ENCODE measurements at regions not wholly inside any gene's neighbourhood (a gene's known extent, or its start where the extent isn't known, plus 50 kb on each side); places are given as distances from the start of the nearest gene placed in this dataset.
"Not testable (repeated sequence)": the region's sequence is repeated elsewhere in the genome, so short reads cannot be mapped to it uniquely, and the experiment has no call there.

DNA sequence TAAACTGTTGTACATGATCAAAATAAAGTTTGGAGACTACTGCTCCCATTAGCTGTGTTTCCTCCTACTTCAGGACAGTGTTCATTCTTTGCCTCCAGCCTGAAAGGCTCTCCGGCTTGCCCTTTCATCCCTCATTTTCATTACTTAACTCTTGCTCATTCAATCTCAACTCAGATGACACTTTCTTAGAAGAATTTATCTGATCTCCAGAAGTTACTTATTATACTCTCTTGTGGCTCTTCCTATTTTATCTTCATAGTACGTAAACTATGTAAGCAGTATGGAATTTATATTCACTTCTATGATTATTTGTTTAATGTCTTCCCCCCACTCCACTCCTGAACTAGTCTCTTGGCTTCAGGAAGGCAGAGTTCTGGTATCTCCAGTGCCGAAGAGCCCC lies 1737.9 kb upstream of the C9orf72 start:
- no peak for DNase-seq

DNA sequence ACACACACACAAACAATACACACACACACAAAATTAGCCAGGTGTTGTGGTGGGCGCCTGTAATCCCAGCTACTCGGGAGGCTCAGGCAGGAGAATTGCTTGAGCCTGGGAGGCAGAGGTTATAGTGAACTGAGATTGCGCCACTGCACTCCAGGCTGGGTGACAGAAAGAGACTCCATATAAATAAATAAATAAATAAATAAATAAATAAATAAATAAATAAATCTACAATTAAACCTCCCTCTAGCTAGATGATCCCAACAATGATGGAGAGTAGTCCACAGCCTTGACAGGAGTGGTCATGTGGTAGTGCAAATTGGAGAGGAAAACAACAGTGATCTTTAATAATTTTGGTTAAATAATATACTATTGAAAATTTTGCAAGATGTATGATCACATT lies 1739.0 kb upstream of the C9orf72 start:
- DNase-seq = no peak

DNA sequence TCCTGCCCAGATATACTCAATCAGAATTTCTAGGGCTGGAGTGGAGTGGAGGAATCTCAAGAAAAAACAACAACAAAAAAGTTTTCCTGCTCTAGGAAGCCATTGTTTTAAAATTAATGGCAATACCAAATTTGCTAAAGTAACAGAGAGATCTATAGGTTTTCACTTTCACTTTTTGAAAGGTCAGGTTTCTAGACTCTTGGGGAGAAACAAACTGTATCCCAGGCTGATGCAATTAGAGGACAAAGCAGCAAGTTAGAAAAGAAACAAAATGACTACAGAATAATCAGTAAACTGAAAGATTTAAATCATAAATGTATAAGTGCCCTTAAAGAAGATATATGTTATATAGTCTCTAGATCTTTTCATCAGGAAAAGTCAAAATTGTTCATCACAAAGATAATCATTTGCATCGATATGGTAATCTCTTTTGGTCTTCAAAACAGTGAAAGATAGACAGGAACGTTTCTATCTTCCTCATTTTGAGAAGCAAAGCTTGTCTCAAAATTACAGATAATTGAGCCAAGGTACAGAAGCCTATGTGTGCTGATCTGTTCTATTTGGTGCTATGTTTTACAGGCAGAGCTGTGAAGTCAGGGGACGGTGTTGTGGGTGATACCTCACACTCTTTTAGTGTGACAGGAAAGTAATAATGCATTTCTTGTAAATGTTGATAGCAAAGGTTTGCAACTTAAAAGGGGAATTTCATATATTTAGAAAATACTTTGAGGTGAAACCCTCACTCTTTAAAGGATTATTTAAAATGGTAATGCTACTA lies 1746.6 kb upstream of the C9orf72 start:
- DNase-seq = no peak

DNA sequence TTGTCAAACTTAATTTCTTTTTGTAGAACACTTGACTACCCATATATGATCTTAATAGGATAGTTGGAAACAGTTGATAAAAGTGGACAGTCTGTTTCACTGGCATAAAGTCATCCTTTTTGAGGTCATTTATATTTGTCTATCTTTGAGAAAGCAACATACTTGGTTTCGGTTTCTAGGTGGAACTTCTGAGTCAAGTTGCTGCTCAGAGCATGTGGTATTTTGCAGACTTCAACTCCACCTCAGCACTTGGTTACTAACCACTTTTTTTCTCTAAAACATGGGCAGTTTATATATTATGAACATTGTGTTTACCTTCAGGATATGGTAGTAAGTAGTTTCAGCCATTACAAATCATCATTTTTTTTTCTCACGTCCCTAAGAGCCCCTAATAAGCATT lies 1749.0 kb upstream of the C9orf72 start:
- DNase-seq = no peak

DNA sequence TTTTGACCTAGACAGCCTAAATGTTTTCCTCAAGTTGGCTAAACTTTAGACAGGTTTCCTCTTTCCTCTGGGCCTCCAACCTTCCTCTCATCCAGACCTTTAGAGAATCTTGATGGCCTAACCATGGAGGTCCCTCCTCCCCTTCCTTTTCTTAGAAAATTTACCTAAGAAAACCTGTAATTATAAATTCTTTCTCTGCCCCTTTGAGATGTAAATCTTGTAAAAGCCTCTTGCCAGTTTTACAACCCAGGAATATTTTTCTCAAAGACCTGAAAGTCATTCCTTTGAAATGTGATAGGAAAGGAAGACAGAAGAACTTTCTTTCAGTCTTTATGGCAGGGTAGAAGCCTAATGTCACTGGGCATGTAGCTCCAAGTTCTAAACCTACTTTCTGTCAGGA lies 1752.6 kb upstream of the C9orf72 start:
- no peak for DNase-seq

DNA sequence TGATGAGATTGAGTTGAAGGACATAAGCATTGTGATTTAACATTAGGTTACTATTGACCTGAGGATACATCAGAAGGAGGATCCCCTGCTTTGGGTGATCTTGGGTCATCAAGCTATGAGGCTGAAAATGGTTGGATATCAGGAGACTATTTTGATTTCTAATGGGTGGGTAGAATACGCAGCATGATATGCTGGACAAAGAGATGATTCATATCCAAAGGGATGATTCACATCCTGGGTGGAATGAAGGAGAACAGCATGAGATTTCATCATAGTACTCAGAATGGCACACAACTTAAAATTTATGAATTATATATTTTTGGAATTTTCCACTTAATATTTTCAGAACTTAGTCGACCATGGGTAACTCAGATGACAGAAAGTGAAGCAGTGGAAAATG lies 1759.5 kb upstream of the C9orf72 start:
- DNase-seq = no peak

DNA sequence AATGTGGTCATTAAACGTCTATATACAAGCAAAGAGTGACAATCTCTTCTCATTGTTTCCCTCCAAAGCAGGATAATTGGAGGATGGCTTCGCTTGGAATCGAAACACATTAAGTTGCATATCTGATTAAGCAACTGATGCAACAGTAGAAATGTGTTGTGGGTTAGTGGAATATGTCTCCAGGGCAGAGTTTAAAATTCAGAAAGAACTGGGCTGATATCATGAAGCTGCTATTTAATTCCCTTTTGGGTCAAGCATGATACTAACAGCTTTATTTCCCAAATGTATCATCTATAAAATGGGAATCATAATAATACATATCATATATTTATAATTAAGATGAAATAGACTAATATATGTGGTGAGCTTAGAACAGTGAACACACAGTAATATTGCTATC lies 1763.0 kb upstream of the C9orf72 start:
- DNase-seq = no peak

DNA sequence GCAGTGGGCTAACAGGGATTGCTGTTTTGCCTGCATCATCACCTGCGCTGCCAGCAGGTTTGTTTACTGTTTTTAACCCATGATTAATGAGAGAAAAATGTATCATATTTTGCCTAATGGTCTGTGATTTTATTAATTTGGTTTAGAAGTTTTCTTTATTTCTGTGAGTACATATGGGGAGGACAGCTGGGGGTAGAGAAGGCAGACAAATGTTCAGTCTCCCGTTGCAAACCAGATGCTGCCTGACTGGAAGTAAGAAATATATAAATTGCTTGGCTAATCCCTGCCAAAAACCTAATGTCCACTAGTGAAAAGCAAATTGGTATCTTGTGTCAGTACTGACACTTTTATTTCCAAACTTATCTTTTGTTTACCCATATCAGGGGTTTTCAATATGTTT lies 1766.1 kb upstream of the C9orf72 start:
- no peak for DNase-seq

DNA sequence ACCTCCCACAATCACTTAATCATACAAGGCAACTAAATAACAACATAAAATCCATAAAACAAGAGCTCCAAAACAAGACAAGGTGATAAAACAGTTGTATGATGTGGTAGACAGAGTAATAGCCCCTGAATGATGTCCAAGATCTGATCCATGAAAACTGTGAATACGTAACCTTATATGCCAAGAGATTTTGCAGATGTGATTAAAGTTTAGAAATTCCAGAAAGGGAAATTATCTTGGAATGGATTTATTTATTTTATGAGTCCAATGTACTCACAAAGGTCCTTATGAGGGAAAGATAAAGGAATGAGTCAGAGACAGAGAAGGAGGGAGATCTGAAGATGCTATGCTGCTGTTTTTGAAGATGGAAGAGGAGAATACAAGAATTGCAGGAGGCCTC lies 1775.7 kb upstream of the C9orf72 start:
- DNase-seq = no peak

DNA sequence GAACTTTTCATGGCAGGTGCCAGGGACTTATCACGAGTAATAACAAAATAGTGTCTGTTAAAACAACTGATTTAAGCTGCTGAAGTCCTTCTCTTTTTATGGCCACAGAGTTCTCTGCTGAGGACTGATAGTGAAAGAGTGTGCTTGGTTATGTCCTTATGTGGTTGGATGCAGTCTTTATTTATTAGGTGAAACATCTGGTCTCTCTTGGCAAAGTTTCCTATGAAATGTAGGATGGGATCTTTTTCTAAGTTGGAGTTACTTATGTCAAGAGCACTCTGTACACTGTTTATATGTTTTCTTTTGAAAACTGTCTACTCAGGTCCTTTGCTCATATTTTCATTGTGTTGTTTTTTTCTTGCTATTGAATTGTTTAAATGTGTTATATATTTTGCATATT lies 1816.1 kb upstream of the C9orf72 start:
- no peak for DNase-seq

DNA sequence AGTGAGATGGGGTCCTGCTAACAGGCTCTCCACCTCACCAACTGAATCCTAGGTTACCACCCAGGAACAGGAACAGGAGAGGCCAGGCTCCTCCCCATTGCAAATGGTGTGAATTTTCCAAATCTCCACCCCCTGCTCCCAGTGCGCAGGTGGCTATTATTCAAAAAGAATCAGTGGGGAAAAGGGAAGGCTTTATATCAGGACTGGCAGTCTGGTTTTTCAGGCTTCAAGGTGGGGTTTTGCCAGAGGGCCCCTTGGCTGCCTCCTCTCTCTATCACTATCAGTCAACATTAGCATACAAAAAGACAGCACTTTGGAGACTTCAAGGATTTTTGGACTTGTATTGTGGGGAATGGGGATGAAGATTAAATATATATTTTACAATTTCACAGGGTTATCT lies 1817.6 kb upstream of the C9orf72 start:
- no peak for DNase-seq

DNA sequence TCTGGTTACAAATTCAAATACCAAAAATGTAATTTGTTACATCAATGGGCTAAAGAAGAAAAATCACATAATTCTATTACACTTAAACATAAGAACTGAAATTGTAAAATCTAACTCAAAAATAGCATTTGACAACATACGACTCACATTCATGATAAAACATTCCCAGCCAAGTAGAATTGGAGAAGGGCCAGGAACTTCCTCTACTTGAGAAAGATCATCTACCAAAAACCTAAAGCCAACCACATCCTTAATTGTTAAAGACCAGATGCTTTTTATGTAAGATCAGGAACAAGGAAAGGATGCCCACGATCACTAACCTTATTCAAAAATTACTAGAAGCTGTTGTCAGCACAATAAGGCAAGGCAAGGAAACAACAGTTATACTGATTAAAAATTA lies 1819.8 kb upstream of the C9orf72 start:
- no peak for DNase-seq

DNA sequence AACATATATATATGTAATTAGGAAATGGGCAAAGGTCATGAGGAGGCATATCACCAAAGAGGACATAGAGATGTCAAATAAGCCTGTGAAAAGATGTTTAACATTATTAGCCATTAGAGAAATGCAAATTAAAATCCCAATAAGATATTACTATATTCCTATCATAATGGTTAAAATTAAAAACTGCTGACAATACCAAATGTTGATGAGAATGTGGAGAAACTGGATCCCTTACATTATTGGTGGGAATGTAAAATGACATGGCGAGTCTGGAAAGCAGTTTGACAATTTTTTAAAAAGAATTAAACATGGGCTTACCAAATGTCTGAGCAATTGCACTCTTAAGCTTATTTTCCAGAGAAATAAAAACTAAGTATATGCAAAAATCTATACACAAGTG lies 1821.6 kb upstream of the C9orf72 start:
- DNase-seq = no peak

DNA sequence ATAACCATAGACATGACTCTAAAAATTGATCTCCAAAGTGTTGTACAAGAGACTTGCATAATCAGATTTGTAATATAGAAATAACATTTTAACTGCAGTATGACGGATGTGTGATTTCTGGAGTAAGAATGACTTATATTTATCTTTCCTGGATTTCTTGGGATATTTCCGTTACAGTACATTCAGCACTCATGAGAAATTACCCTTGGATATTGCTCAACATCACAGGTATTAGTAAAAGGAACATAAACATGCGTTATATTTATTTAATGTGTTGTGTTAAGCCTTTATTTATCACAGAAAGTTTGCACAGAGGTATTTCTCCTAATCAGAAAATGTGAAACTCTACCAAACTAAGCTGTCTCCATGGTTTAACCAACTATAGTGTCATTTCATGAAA lies 1823.9 kb upstream of the C9orf72 start:
- DNase-seq = no peak

DNA sequence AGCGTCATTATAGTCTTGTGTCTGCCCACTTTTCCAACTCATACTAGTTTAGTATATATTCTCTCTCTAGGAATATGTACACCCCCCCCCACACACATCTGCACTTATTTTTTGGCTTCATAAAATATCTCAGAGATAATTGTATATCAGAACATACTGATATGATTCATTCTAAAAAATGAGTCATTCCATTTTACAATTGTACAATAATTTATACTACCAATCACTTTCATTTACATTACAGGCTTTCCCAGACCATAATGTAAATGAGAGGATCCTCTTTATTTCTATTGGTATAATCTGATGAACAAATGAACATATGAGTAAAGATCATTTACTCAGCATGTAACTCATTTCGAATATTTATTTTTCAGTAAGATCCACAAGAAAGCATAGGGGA lies 1842.9 kb upstream of the C9orf72 start:
- DNase-seq = no peak

DNA sequence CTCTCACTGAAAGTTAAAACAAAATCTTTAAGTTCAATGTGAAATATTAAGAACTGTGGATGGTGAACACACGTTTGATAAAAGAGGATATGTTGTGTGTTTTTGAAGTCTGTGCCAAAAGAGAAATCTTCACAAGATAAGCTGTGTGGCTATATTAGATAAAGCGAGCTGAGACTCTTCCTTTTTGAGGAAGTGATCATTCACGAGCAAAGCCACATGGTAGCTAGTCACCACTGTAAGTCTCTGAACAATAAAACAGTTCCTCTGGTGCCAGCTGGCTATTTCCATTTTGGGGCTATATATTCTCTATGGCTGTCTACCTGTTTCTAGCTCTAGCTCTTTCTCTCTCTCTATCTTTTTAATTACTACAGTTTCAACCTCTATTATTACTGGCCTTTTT lies 1849.2 kb upstream of the C9orf72 start:
- DNase-seq = no peak

DNA sequence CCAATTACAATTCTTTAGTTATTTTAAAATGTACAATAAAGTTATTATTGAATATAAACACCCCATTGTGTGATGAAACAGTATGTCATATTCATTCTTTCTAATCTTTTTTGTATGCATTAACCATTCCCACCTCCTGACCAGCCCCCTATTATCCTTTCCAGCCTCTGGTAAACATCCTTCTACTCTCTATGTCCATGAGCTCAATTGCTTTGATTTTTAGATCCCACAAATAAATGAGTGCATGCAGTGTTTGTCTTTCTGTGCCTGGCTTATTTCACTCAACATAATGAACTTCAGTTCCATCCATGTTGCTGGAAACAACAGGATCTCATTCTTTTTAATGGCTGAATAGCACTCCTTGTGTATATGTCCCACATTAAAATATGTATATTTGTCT lies 1858.9 kb upstream of the C9orf72 start:
- DNase-seq = no peak

DNA sequence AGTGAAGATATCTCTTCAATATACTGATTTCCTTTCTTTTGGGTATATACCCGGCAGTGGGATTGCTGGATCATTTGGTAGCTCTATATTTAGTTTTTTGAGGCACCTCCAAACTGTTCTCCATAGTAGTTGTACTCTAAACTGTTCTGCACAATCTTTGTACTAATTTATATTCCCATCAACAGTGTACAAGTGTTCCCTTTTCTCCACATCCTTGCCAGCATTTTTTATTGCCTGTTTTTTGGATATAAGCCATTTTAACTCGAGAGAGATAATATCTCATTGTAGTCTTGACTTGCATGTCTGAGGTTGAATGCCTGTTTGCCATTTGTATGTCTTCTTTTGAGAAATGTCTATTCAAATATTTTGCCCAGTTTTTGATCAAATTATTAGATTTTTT lies 1859.4 kb upstream of the C9orf72 start:
- DNase-seq = not testable (repeated sequence)

DNA sequence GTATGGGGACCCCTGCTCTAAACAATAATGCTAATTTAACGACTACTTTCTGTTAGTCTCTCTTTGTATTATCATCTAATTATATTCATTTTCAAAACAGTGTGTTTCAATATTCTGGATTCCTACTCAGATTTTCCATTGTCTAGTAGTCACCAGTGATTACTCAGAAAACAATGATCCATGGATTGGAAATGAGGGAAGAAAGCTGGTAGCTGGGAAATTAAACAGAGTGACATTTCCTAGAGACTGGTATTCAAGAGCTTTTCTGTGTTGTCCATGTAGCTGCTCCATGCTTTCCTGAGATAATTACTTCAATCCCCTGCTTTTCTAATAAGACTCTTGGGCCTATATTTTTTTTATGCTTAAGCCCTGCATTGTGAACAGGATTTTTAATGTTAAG lies 1862.1 kb upstream of the C9orf72 start:
- DNase-seq = no peak

DNA sequence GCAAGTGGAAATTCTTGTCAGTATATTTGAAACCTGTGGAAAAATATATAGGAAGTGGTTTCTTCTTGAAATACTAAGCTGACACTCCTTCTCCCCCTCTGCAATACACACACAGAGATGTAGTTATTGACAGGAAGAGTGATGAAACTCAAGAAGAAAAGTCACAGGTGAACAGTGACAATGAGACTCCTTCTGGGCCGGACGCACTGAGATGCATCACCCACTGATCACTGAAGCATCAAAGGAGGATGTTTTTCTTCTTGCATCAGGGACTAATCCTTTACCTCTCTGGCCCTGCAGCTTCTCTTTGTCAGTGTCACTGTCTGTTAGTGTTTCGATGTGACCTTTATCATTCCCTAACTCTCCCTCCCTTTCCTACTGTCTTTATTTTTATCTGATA lies 1864.2 kb upstream of the C9orf72 start:
- DNase-seq = no peak

DNA sequence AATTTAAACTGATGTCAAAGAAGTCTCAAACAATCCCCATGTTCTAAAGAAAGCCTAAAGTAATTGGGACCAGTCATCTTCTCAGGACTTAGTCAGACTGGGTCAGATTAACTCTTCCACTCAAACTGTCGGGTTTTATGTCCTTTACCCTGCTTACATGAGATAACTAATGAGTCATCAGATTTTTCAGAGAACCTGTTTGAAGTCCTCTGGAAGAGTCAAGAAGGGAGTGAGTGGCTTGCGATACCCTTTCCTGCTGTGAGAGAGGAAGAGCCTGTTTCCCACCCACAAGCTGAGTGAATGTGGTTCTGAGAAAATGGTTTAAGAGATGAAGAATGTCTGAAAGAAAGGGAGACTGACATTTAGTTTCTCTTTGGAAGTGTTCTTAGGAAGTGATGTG lies 1866.7 kb upstream of the C9orf72 start:
- no peak for DNase-seq

DNA sequence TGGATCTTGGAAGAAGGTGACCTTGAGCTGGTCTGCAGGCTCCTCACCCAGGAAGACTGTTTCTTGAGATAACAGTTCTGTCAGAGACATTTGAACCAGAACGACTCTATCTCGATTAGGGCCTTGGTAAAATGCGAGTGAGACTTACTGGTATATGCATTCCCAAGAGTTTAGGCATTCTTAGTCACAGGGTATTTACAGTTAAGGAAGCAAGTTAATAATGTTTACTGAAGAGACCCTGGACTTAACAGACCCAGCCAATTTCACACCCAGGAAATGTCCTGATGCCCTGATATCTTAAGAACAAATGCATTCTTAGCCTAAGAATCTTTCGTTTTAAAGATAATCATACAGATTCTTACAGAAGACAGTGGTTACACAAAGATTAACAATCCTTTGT lies 1867.2 kb upstream of the C9orf72 start:
- no peak for DNase-seq

DNA sequence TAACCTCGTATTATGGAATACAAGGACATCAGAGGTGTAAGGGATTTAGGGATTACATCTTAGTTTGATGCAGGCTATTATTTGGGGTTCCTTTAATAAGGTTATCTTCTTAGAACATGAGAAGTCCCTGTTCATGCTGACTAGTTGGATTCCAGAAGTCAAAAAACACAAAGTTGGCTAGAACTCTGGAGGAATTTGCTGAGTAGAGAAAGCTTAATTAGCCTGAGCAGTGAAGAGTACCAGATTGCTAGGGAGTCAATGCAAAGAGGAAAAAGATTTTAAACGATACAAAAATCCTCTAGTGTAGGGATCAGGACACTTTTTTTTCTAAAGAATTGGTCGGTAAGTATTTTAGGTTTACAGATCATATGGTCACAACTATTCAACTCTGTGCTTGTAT lies 1872.5 kb upstream of the C9orf72 start:
- no peak for DNase-seq

DNA sequence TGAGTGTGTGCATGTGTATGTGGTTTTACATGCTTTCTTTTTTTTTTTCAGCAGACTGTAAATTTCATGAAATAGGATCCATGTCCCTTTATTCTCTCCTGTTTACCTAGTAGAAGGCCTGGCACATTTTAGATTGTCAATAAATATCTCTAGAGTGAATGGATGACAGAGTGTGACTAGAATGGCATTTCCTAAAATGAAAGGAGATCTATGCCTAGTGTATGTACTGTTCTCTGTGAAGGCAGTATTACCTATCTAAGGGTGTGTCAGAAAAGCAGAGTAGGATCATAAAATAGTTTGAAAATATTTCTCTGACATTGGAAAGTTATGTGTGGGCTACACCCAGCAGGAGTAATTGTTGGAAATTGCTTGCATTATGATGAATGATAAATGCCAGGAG lies 1876.0 kb upstream of the C9orf72 start:
- no peak for DNase-seq

DNA sequence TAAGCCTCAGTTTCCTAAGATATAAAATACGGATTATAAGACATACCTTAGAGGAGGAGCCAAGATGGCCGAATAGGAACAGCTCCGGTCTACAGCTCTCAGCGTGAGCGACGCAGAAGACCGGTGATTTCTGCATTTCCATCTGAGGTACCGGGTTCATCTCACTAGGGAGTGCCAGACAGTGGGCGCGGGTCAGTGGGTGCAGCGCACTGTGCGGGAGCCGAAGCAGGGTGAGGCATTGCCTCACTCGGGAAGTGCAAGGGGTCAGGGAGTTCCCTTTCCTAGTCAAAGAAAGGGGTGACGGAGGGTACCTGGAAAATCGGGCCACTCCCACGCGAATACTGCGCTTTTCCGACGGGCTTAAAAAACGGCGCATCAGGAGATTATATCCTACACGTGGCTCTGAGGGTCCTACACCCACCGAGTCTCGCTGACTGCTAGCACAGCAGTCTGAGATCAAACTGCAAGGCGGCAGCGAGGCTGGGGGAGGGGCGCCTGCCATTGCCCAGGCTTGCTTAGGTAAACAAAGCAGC lies 1877.1 kb upstream of the C9orf72 start:
- not testable (repeated sequence) for DNase-seq

Measured in DMS79 (cell line).